HCT116 (cell line): ENCODE measurements at regions not wholly inside any gene's neighbourhood (a gene's known extent, or its start where the extent isn't known, plus 50 kb on each side); places are given as distances from the start of the nearest gene placed in this dataset.
A peak's percentile ranks its signal among the peaks of the same experiment; 100 is the strongest.

ENCODE experiments used
- ATAC-seq: fragments of 200-7000 bp; cut with Tn5 transposase; 2 replicates; pipeline ENCODE4 v1.9.1; 2020; ENCODE audit warnings: mild to moderate bottlenecking, moderate library complexity
- BruUV-seq: library from RNA; stranded (reverse); fragments of 400-500 nt; replicated peaks from 2 replicates; lab custom pipeline; 2021; lab: Mats Ljungman, UMichigan
- CTCF ChIA-PET: fragments of 300-600 bp; sonication (Branson Sonifier 250); formaldehyde crosslinking; loops from one replicate; lab custom pipeline; 2021; ENCODE audit warnings: antibody characterized with exemption; lab: Charles Lee
- POLR2A ChIA-PET: fragments of 300-600, 350-600 bp; sonication (Branson Sonifier 250); formaldehyde crosslinking; loops from one replicate; lab custom pipeline; 2021; ENCODE audit warnings: antibody characterized with exemption; lab: Charles Lee
- RAD21 ChIA-PET, 2 experiments: fragments of 300-600 bp; sonication (Branson Sonifier 250); formaldehyde crosslinking; loops; one replicate each; lab custom pipeline; 2023; ENCODE audit warnings: low total read pairs in 2 of 2; ENCODE audit not compliant: uncharacterized antibody in 2 of 2, unreplicated experiment in 2 of 2, low non-redundant PET in 1 of 2; lab: Charles Lee
- DNase-seq: peaks from one replicate; pipeline ENCODE4 v3.0.0-alpha.2; 2010; ENCODE audit warnings: low read depth, low spot score
- H2AFZ ChIP-seq: fragments of 200-600 bp; shearing (Covaris generic), sonication (generic); 2 replicates; pipeline ENCODE4 v1.6.1; 2017; ENCODE audit warnings: low read depth, mixed run types, mixed read lengths, antibody characterized with exemption, low read length; ENCODE audit not compliant: poor library complexity, severe bottlenecking
- H3K27ac ChIP-seq: 2 replicates; pipeline ENCODE4 v1.5.1; 2012; ENCODE audit warnings: low read depth, low read length
- H3K27me3 ChIP-seq: fragments of 200-600 bp; sonication (generic); 2 replicates; pipeline ENCODE4 v1.6.1; 2016; ENCODE audit warnings: mixed run types, low read length, mixed read lengths; ENCODE audit not compliant: insufficient read depth
- H3K36me3 ChIP-seq, 2 experiments: fragments of 200-500 bp in 1 of 2; fragments of 200-600 bp in 1 of 2; sonication (Bioruptor generic) in 1 of 2; sonication (generic) in 1 of 2; 2 replicates each; pipeline versions ENCODE4 v1.5.1 to v1.6.1; 2014 to 2016; ENCODE audit warnings: low read length in 2 of 2, inconsistent platforms in 1 of 2, mixed read lengths in 1 of 2, mixed run types in 1 of 2; ENCODE audit not compliant: insufficient read depth in 2 of 2, control insufficient read depth in 1 of 2
- H3K4me1 ChIP-seq, 2 experiments: fragments of 200-600 bp in 1 of 2; sonication (generic) in 1 of 2; 2 replicates each; pipeline versions ENCODE4 v1.5.1 to v1.6.1; 2012 to 2017; ENCODE audit warnings: low read length in 2 of 2, inconsistent platforms in 1 of 2, mild to moderate bottlenecking in 1 of 2, mixed read lengths in 1 of 2, mixed run types in 1 of 2, moderate library complexity in 1 of 2; ENCODE audit not compliant: insufficient read depth in 2 of 2, control insufficient read depth in 1 of 2
- H3K4me2 ChIP-seq: fragments of 200-600 bp; sonication (generic); 2 replicates; pipeline ENCODE4 v1.6.1; 2017; ENCODE audit warnings: mixed run types, low read length, mixed read lengths
- H3K4me3 ChIP-seq, 2 experiments: fragments of 200-600 bp in 1 of 2; sonication (generic) in 1 of 2; replicated peaks in 1 of 2; 2 replicates each; pipeline ENCODE4 v1.5.1; 2011 to 2016; ENCODE audit warnings: low read length in 2 of 2, control low read depth in 1 of 2, low read depth in 1 of 2, mild to moderate bottlenecking in 1 of 2, mixed read lengths in 1 of 2, mixed run types in 1 of 2
- H3K79me2 ChIP-seq: fragments of 200-600 bp; sonication (generic); 2 replicates; pipeline ENCODE4 v1.6.1; 2017; ENCODE audit warnings: mild to moderate bottlenecking, mixed run types, low read length, moderate library complexity, mixed read lengths; ENCODE audit not compliant: insufficient read depth
- H3K9ac ChIP-seq: fragments of 200-600 bp; sonication (generic); 2 replicates; pipeline ENCODE4 v1.6.1; 2016; ENCODE audit warnings: low read length, mixed read lengths
- H3K9me2 ChIP-seq: fragments of 200-600 bp; sonication (generic), shearing (Covaris generic); 2 replicates; pipeline ENCODE4 v1.6.1; 2017; ENCODE audit warnings: mixed run types, mild to moderate bottlenecking, moderate library complexity; ENCODE audit not compliant: insufficient read depth
- H3K9me3 ChIP-seq, 2 experiments: fragments of 200-500 bp in 1 of 2; fragments of 200-600 bp in 1 of 2; sonication (Bioruptor generic) in 1 of 2; sonication (generic) in 1 of 2; 2 replicates each; pipeline ENCODE4 v1.6.1; 2014 to 2017; ENCODE audit warnings: low read length in 2 of 2, mixed read lengths in 2 of 2, inconsistent platforms in 1 of 2, low read depth in 1 of 2, mild to moderate bottlenecking in 1 of 2, mixed run types in 1 of 2, moderate library complexity in 1 of 2; ENCODE audit not compliant: control insufficient read depth in 1 of 2, insufficient read depth in 1 of 2
- H4K20me1 ChIP-seq: fragments of 200-600 bp; sonication (generic), shearing (Covaris generic); 2 replicates; pipeline ENCODE4 v1.6.1; 2017; ENCODE audit warnings: mixed run types, mild to moderate bottlenecking, moderate library complexity; ENCODE audit not compliant: insufficient read depth
- EGR1 ChIP-seq: IDR thresholded peaks from 2 replicates; pipeline ENCODE4 v1.6.1; 2012; ENCODE audit warnings: low read depth
- EZH2 ChIP-seq: fragments of 200-600 bp; sonication (generic); IDR thresholded peaks from 2 replicates; pipeline ENCODE4 v1.6.1; 2017; ENCODE audit warnings: antibody characterized with exemption, mixed run types
- EZH2phosphoT487 ChIP-seq: fragments of 200-600 bp; IDR thresholded peaks from 2 replicates; pipeline ENCODE4 v1.6.1; 2018; ENCODE audit warnings: antibody characterized with exemption, borderline replicate concordance
- JUND ChIP-seq: IDR thresholded peaks from 2 replicates; pipeline ENCODE4 v1.6.1; 2012
- POLR2AphosphoS5 ChIP-seq: IDR thresholded peaks from 2 replicates; pipeline ENCODE4 v1.6.1; 2011; ENCODE audit warnings: mild to moderate bottlenecking, low read depth, low read length, moderate library complexity
- RAD21 ChIP-seq: IDR thresholded peaks from 2 replicates; pipeline ENCODE4 v1.6.1; 2012; ENCODE audit warnings: low read depth, mild to moderate bottlenecking
- YY1 ChIP-seq: IDR thresholded peaks from 2 replicates; pipeline ENCODE4 v1.6.1; 2011; ENCODE audit warnings: low read length, low read depth, moderate library complexity, mild to moderate bottlenecking; ENCODE audit not compliant: insufficient replicate concordance; ENCODE audit errors: extremely low read depth
- ZNF274 ChIP-seq: fragments of 200-500 bp; sonication (Bioruptor generic); IDR thresholded peaks from 2 replicates; pipeline ENCODE4 v1.6.1; 2014; ENCODE audit warnings: mild to moderate bottlenecking, low read depth, low read length, inconsistent platforms
- intact Hi-C: fragments of 100-400 bp; cut with micrococcal nuclease; formaldehyde crosslinking; loops from 2 replicates; pipeline ENCODE4 v1.10.0; 2022
- TF ChIP-seq, protein P1 (sequence below), 3 experiments: fragments of 200-600 bp in 1 of 3; sonication (generic) in 1 of 3; IDR thresholded peaks in 2 of 3; conservative IDR thresholded peaks in 1 of 3; 2 replicates each; pipeline ENCODE4 v1.5.1; 2012 to 2017; ENCODE audit warnings: low read depth in 2 of 3, low read length in 2 of 3, antibody characterized with exemption in 1 of 3, borderline replicate concordance in 1 of 3, control low read depth in 1 of 3, mild to moderate bottlenecking in 1 of 3, mixed read lengths in 1 of 3, mixed run types in 1 of 3, moderate library complexity in 1 of 3; ENCODE audit not compliant: insufficient read depth in 1 of 3

DNA sequence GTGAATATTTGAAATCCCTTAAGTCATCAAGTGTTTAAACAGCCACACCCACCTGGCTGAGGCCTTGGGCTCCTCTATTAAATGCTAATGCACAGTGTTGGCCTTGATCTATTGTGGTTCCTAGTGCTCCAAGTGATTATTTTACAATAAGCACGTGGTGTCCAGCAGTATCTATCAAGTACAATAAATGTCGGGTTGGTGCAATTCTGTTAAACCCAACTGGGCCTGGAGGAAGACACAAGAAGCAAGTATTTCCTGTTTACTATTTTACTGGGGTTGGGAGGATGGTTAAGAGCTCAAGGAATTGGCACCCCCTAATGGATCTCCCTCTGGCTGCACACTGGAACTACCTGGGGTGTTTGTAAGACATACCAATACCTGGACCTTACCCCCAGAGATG lies 72.1 kb upstream of the HNF1B start:
- DNase-seq, result no peak
- peak; percentile 54; the same call in 1 of the 2 replicates for ATAC-seq
- intact Hi-C loops, result loop anchor here (1.0 to 5.0 kb wide), 3 partner anchors 115 to 290 kb away; no protein-coding TSS in a partner anchor
- TF ChIP-seq, protein P1, sequence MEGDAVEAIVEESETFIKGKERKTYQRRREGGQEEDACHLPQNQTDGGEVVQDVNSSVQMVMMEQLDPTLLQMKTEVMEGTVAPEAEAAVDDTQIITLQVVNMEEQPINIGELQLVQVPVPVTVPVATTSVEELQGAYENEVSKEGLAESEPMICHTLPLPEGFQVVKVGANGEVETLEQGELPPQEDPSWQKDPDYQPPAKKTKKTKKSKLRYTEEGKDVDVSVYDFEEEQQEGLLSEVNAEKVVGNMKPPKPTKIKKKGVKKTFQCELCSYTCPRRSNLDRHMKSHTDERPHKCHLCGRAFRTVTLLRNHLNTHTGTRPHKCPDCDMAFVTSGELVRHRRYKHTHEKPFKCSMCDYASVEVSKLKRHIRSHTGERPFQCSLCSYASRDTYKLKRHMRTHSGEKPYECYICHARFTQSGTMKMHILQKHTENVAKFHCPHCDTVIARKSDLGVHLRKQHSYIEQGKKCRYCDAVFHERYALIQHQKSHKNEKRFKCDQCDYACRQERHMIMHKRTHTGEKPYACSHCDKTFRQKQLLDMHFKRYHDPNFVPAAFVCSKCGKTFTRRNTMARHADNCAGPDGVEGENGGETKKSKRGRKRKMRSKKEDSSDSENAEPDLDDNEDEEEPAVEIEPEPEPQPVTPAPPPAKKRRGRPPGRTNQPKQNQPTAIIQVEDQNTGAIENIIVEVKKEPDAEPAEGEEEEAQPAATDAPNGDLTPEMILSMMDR (IDR thresholded peaks at IDR 0.05 in 2 of 3, conservative IDR thresholded peaks at IDR 0.05 in 1 of 3; ENCODE audit: borderline replicate concordance in 1 of 3, insufficient read depth in 1 of 3, low read depth in 2 of 3, low read length in 2 of 3), result peak in 1 of 3 experiments; percentile 12; a peak in 1 of 6 replicates
- TF ChIP-seq EZH2 (no peak), EZH2phosphoT487 (no peak), JUND (no peak), YY1 (no peak), EGR1 (no peak), RAD21 (peak; percentile 5; the same call in 1 of the 2 replicates), ZNF274 (no peak), POLR2AphosphoS5 (no peak)
- TF ChIP-seq, all 23 proteins: peak for 2
- peaks cover 10 to 35% of the 10 kb centered on the region in 2 experiments; a peak in 3 of 4 replicates for H3K4me1 ChIP-seq
- H2AFZ ChIP-seq, result peak overlapping the region; percentile 88
- H3K9ac ChIP-seq, result no peak overlapping the region
- no peaks in the 10 kb centered on the region for H4K20me1 ChIP-seq
- H3K4me3 ChIP-seq, result no peak overlapping the region
- H3K36me3 ChIP-seq, result no peaks in the 10 kb centered on the region
- CTCF ChIA-PET, result interaction anchor here (0.7 to 3.8 kb wide), 23 partner anchors 8 to 443 kb away, joined by 3 to 36 read pairs (median 6); partner anchors contain the start of gene SYNRG
- H3K27ac ChIP-seq, result no peak overlapping the region
- H3K79me2 ChIP-seq, result no peaks in the 10 kb centered on the region
- no TSS peak for BruUV-seq
- RAD21 ChIA-PET, result interaction anchor here (1.2 to 2.0 kb wide), 3 partner anchors 115 to 289 kb away, joined by 3 to 16 read pairs (median 5); no protein-coding TSS in a partner anchor
- no peaks in the 10 kb centered on the region for H3K27me3 ChIP-seq
- H3K4me2 ChIP-seq, result no peak overlapping the region
- no peaks in the 10 kb centered on the region for H3K9me2 ChIP-seq
- POLR2A ChIA-PET, result no interaction called here
- no peaks in the 10 kb centered on the region for H3K9me3 ChIP-seq
